Posterior vena cava (tissue), 2 donors: ENCODE measurements at regions not wholly inside any gene's neighbourhood (a gene's known extent, or its start where the extent isn't known, plus 50 kb on each side); places are given as distances from the start of the nearest gene placed in this dataset.
"Not testable (repeated sequence)": the region's sequence is repeated elsewhere in the genome, so short reads cannot be mapped to it uniquely, and the experiment has no call there.

ENCODE experiments used
- DNase-seq: peaks from one replicate; pipeline ENCODE4 v3.0.0-alpha.2; 2020; ENCODE audit warnings: low spot score
- intact Hi-C, 2 donors: fragments of 100-400 bp; cut with DNase I; formaldehyde crosslinking; loops; one replicate each; pipeline versions ENCODE4 v1.14.1 to v1.14.2; 2022 to 2023
- donor health status: DM: yes; HTN: yes; CAD: no.
- donor health status: DM: yes; HTN: yes; CAD: no.

GRCh38 chr11:122413677-122414076 lies 241.8 kb upstream of the UBASH3B start:
- no peak for DNase-seq
- intact Hi-C loops = no loop called here

- DNase-seq = no peak
- intact Hi-C loops = no loop called here
These were observed 242.9 kb upstream of the UBASH3B start for GRCh38 chr11:122412581-122412980.

GRCh38 chr11:122406466-122406865 lies 249.1 kb upstream of the UBASH3B start:
- no peak for DNase-seq
- intact Hi-C loops = no loop called here

- intact Hi-C loops = no loop called here
- DNase-seq = no peak
These were observed 249.8 kb upstream of the UBASH3B start for GRCh38 chr11:122405547-122406341.

GRCh38 chr11:122404571-122404970 lies 251.0 kb upstream of the UBASH3B start:
- intact Hi-C loops = no loop called here
- no peak for DNase-seq

GRCh38 chr11:122401581-122401980 lies 253.9 kb upstream of the UBASH3B start:
- intact Hi-C loops, DNase-seq: not testable (repeated sequence)

GRCh38 chr11:122399375-122399774 lies 256.1 kb upstream of the UBASH3B start:
- intact Hi-C loops = no loop called here
- no peak for DNase-seq

GRCh38 chr11:122398851-122399250 lies 256.7 kb upstream of the UBASH3B start:
- no peak for DNase-seq
- intact Hi-C loops = no loop called here

GRCh38 chr11:122398167-122398566 lies 257.4 kb upstream of the UBASH3B start:
- no peak for DNase-seq
- intact Hi-C loops = no loop called here

- intact Hi-C loops = no loop called here
- DNase-seq = no peak
These were observed 260.2 kb upstream of the UBASH3B start for GRCh38 chr11:122395282-122395681.

- no peak for DNase-seq
- intact Hi-C loops = no loop called here
These were observed 261.2 kb upstream of the UBASH3B start for GRCh38 chr11:122394313-122394712.

GRCh38 chr11:122393209-122393860 lies 262.2 kb upstream of the UBASH3B start:
- DNase-seq = no peak
- intact Hi-C loops = no loop called here

GRCh38 chr11:122392508-122392907 lies 263.0 kb upstream of the UBASH3B start:
- intact Hi-C loops = no loop called here
- no peak for DNase-seq

GRCh38 chr11:122391049-122391448 lies 264.5 kb upstream of the UBASH3B start:
- intact Hi-C loops = no loop called here
- DNase-seq = no peak

GRCh38 chr11:122383186-122383585 lies 267.2 kb upstream of the BLID start:
- intact Hi-C loops = no loop called here
- DNase-seq = no peak

GRCh38 chr11:122375687-122376399 lies 259.8 kb upstream of the BLID start:
- DNase-seq = no peak
- intact Hi-C loops = no loop called here

GRCh38 chr11:122368796-122369195 lies 252.8 kb upstream of the BLID start:
- no peak for DNase-seq
- intact Hi-C loops = no loop called here

- DNase-seq = no peak
- intact Hi-C loops = no loop called here
These were observed 251.8 kb upstream of the BLID start for GRCh38 chr11:122367809-122368231.

- intact Hi-C loops = no loop called here
- DNase-seq = no peak
These were observed 249.8 kb upstream of the BLID start for GRCh38 chr11:122365610-122366360.

- DNase-seq = no peak
- intact Hi-C loops = no loop called here
These were observed 247.3 kb upstream of the BLID start for GRCh38 chr11:122363296-122363695.
